ENCODE measurements at regions not wholly inside any gene's neighbourhood (a gene's known extent, or its start where the extent isn't known, plus 50 kb on each side); places are given as distances from the start of the nearest gene placed in this dataset.

DNA sequence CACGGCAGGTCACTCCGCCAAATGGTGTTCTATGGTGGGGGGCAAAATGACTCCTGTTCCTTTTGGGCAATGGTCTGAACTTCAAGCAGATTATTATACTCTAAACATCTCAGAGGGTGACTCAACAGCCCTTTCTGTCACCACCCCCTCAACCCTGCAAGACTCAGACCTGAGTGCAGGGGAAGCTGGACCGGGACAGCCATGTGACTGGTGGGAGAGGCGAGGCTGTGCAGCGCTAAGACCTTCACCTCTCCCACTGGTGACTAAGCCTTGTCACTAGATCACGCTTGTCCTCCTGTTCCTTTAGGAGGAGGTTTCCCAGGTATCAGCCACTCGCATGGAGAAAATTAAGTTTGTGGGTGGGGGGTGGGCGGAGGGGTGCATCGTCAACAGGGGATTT, 67.1 kb upstream of the CCND2 start:
- H3K4me3 ChIP-seq (ENCODE audit: low read depth, low read length, poor library complexity, severe bottlenecking): no peak overlapping the region
- no peak overlapping the region for H3K27ac ChIP-seq (ENCODE audit: low read depth, low read length, poor library complexity, severe bottlenecking)
- TF ChIP-seq, protein P1, sequence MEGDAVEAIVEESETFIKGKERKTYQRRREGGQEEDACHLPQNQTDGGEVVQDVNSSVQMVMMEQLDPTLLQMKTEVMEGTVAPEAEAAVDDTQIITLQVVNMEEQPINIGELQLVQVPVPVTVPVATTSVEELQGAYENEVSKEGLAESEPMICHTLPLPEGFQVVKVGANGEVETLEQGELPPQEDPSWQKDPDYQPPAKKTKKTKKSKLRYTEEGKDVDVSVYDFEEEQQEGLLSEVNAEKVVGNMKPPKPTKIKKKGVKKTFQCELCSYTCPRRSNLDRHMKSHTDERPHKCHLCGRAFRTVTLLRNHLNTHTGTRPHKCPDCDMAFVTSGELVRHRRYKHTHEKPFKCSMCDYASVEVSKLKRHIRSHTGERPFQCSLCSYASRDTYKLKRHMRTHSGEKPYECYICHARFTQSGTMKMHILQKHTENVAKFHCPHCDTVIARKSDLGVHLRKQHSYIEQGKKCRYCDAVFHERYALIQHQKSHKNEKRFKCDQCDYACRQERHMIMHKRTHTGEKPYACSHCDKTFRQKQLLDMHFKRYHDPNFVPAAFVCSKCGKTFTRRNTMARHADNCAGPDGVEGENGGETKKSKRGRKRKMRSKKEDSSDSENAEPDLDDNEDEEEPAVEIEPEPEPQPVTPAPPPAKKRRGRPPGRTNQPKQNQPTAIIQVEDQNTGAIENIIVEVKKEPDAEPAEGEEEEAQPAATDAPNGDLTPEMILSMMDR (conservative IDR thresholded peaks at IDR 0.05; ENCODE audit: low read length): no peak
- TF ChIP-seq EZH2phosphoT487 (IDR thresholded peaks at IDR 0.05; ENCODE audit: borderline replicate concordance, low read depth, low read length): no peak
- CTCF ChIA-PET (ENCODE audit: unreplicated experiment): no interaction called here
- no peaks in the 10 kb centered on the region for H3K36me3 ChIP-seq (ENCODE audit: insufficient read depth, low read length)
- DNase-seq (ENCODE audit: low spot score): no peak
- intact Hi-C loops (cut with micrococcal nuclease; ENCODE audit: unreplicated experiment): no loop called here
- H4K20me1 ChIP-seq (ENCODE audit: insufficient read depth, low read length): no peaks in the 10 kb centered on the region
- H3K79me2 ChIP-seq (ENCODE audit: insufficient read depth, low read depth, low read length): no peaks in the 10 kb centered on the region
- POLR2A ChIA-PET: interaction anchor here (1.2 kb wide), 1 partner anchor 9 kb away, joined by 4 read pairs; no protein-coding TSS in a partner anchor
- H2AFZ ChIP-seq (ENCODE audit: low read length): no peak overlapping the region
- no peak overlapping the region for H3K4me2 ChIP-seq (ENCODE audit: low read length)
- H3K9me2 ChIP-seq (ENCODE audit: insufficient read depth, low read length): no peaks in the 10 kb centered on the region
- no peaks in the 10 kb centered on the region for H3K9me3 ChIP-seq (ENCODE audit: low read length)
- BruUV-seq (replicated peaks): no TSS peak
- H3K4me1 ChIP-seq (ENCODE audit: insufficient read depth, low read length, poor library complexity, severe bottlenecking): peaks cover 6% of the 10 kb centered on the region

DNA sequence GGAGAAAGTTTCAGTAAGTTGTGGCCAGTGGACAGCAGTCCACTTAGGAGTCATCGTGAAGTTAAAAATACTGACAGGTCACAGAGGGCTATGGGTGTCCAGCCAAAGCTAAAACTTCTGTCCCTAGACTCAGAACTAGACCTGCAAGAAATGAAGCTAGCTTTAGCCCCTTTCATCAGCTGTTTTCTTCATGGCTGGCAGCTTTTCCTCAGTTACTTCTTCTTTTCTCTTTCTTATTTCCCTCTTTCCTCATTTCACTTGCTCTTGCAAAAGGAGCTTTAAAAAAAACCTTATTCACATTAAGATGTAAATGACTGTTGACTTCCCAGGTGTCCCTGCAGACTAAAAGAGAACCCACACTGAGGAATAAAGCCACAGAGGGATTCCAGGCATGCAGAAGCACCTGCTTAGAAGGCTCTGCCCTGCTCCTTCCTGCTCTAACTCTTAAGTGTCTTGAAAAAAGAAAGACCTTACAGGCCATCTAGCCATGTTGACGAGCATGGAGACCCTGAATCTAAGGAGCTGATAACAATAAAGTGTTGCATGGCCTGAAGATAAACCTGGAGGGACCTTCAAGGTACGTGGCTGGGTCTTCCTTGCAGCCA, 69.7 kb upstream of the CCND2 start:
- POLR2A ChIA-PET: interaction anchor here (1.7 kb wide), 1 partner anchor 12 kb away, joined by 9 read pairs; no protein-coding TSS in a partner anchor

DNA sequence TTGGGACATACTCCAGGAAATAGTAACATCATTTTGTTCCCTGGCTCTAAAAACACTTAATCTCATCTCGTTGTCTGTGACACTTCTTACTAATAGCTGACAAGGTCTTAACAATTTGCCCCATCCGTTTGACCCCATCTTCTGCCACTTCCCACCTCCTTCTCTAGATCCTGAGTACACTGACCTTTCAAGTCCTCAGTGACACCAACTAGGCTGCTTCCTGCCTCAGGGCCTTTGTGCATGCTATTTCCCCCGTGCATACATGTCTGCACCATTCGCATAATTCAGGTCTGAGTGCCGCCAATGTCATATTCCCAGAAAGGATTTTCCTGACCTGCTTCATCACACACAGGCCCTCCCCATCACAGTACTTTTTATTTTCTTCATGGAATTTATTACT, 70.6 kb upstream of the CCND2 start:
- BruUV-seq (replicated peaks): no TSS peak
- Histone ChIP-seq H4K20me1 (ENCODE audit: insufficient read depth, low read length) (no peaks in the 10 kb centered on the region), H3K79me2 (ENCODE audit: insufficient read depth, low read depth, low read length) (no peaks in the 10 kb centered on the region), H2AFZ (ENCODE audit: low read length) (no peak overlapping the region), H3K27ac (ENCODE audit: low read depth, low read length, poor library complexity, severe bottlenecking) (no peak overlapping the region), H3K4me3 (ENCODE audit: low read depth, low read length, poor library complexity, severe bottlenecking) (no peak overlapping the region), H3K36me3 (ENCODE audit: insufficient read depth, low read length) (no peaks in the 10 kb centered on the region), H3K9me3 (ENCODE audit: low read length) (no peaks in the 10 kb centered on the region), H3K4me2 (ENCODE audit: low read length) (no peak overlapping the region), H3K9me2 (ENCODE audit: insufficient read depth, low read length) (no peaks in the 10 kb centered on the region), H3K4me1 (ENCODE audit: insufficient read depth, low read length, poor library complexity, severe bottlenecking) (peaks cover 6% of the 10 kb centered on the region)
- ChIA-PET POLR2A (no interaction called here), CTCF (ENCODE audit: unreplicated experiment) (interaction anchor here (0.6 kb wide), 1 partner anchor 55 kb away, joined by 3 read pairs; no protein-coding TSS in a partner anchor)
- TF ChIP-seq, protein P1 (conservative IDR thresholded peaks at IDR 0.05; ENCODE audit: low read length): no peak
- no peak for TF ChIP-seq EZH2phosphoT487 (IDR thresholded peaks at IDR 0.05; ENCODE audit: borderline replicate concordance, low read depth, low read length)
- intact Hi-C loops (cut with micrococcal nuclease; ENCODE audit: unreplicated experiment): no loop called here
- no peak for DNase-seq (ENCODE audit: low spot score)

More for the DNA sequence above, 69.7 kb upstream of the CCND2 start:
- Histone ChIP-seq H3K4me1 (ENCODE audit: insufficient read depth, low read length, poor library complexity, severe bottlenecking) (peaks cover 6% of the 10 kb centered on the region), H3K36me3 (ENCODE audit: insufficient read depth, low read length) (no peaks in the 10 kb centered on the region), H3K4me3 (ENCODE audit: low read depth, low read length, poor library complexity, severe bottlenecking) (no peak overlapping the region), H3K4me2 (ENCODE audit: low read length) (no peak overlapping the region), H3K79me2 (ENCODE audit: insufficient read depth, low read depth, low read length) (no peaks in the 10 kb centered on the region), H3K27ac (ENCODE audit: low read depth, low read length, poor library complexity, severe bottlenecking) (no peak overlapping the region), H3K9me2 (ENCODE audit: insufficient read depth, low read length) (no peaks in the 10 kb centered on the region), H3K9me3 (ENCODE audit: low read length) (no peaks in the 10 kb centered on the region), H2AFZ (ENCODE audit: low read length) (no peak overlapping the region), H4K20me1 (ENCODE audit: insufficient read depth, low read length) (no peaks in the 10 kb centered on the region)
- no TSS peak for BruUV-seq (replicated peaks)
- intact Hi-C loops (cut with micrococcal nuclease; ENCODE audit: unreplicated experiment): no loop called here
- CTCF ChIA-PET (ENCODE audit: unreplicated experiment): no interaction called here
- TF ChIP-seq, protein P1 (conservative IDR thresholded peaks at IDR 0.05; ENCODE audit: low read length): no peak
- TF ChIP-seq EZH2phosphoT487 (IDR thresholded peaks at IDR 0.05; ENCODE audit: borderline replicate concordance, low read depth, low read length): no peak
- DNase-seq (ENCODE audit: low spot score): no peak
